HCT116 (cell line): ENCODE measurements at regions not wholly inside any gene's neighbourhood (a gene's known extent, or its start where the extent isn't known, plus 50 kb on each side); places are given as distances from the start of the nearest gene placed in this dataset.

ENCODE experiments used
- EZH2 ChIP-seq: fragments of 200-600 bp; sonication (generic); IDR thresholded peaks from 2 replicates; pipeline ENCODE4 v1.6.1; 2017; ENCODE audit warnings: antibody characterized with exemption, mixed run types
- REST ChIP-seq: IDR thresholded peaks from 2 replicates; pipeline ENCODE4 v1.6.1; 2012; ENCODE audit warnings: low read depth

- TF ChIP-seq EZH2 (no peak), REST (no peak)
Observed at GRCh38 chr1:170284512-170284911, 138.8 kb downstream of the NTMT2 start.
